GM12891 (cell line): ENCODE measurements at regions not wholly inside any gene's neighbourhood (a gene's known extent, or its start where the extent isn't known, plus 50 kb on each side); places are given as distances from the start of the nearest gene placed in this dataset.

Source experiments
- POLR2A ChIP-seq: IDR thresholded peaks from 2 replicates; pipeline ENCODE4 v1.6.1; 2011; ENCODE audit warnings: low read depth, low read length, control low read depth
- POLR2AphosphoS5 ChIP-seq: IDR thresholded peaks from 2 replicates; pipeline ENCODE4 v1.6.1; 2011; ENCODE audit warnings: low read depth, low read length, control low read depth

DNA sequence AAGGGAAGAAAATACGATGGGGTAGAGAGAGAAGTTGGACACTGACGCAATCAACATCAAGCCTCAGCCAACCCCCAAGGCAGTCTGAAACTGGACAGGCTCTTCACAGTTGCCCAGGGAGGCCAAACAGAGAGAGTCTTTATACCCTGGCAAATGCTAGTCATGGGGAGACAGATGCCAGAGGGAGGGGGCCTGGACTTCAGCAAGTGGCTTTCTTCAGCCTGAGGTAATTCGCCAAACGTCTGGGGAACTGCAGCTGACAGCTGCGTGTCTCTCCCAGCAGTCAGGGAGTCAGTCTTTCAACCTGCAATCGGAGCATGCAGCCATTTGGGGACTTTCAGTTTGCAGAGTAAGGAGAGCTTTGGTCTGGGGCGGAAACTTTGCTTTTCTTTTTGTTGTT is 521.6 kb downstream of the TRIML1 start:
- no peak for TF ChIP-seq POLR2A
- TF ChIP-seq POLR2AphosphoS5, result no peak
